ENCODE measurements at regions not wholly inside any gene's neighbourhood (a gene's known extent, or its start where the extent isn't known, plus 50 kb on each side); places are given as distances from the start of the nearest gene placed in this dataset.

GRCh38 chr10:4183761-4184261 is 398.8 kb upstream of the KLF6 start:
- TF ChIP-seq POLR2AphosphoS5 (IDR thresholded peaks at IDR 0.05) (no peak), CTCF (IDR thresholded peaks at IDR 0.05) (no peak), POLR2A (IDR thresholded peaks at IDR 0.05) (no peak), EP300 (IDR thresholded peaks at IDR 0.05) (no peak)

GRCh38 chr10:4181621-4182049 is 396.6 kb upstream of the KLF6 start:
- Histone ChIP-seq H3K27ac (peak overlapping the region in 1 of 4 donors; percentile 3), H3K36me3 (no peaks in the 10 kb centered on the region), H3K4me3 (no peak overlapping the region), H3K9me3 (no peaks in the 10 kb centered on the region), H3K27me3 (no peaks in the 10 kb centered on the region), H3K4me1 (no peaks in the 10 kb centered on the region)
- TF ChIP-seq CTCF (IDR thresholded peaks at IDR 0.05) = no peak
- no peak for TF ChIP-seq POLR2A (IDR thresholded peaks at IDR 0.05)
- TF ChIP-seq POLR2AphosphoS5 (IDR thresholded peaks at IDR 0.05) = no peak
- no peak for TF ChIP-seq EP300 (IDR thresholded peaks at IDR 0.05)
- no peak for DNase-seq
- intact Hi-C loops (cut with DNase I) = no loop called here
- 63 to 72% methylated on average over 2 of the region's 2 CpGs for WGBS, 2 donors

More at GRCh38 chr10:4183761-4184261, 398.8 kb upstream of the KLF6 start:
- 42 to 57% methylated on average over 3 of the region's 3 CpGs for whole genome bisulfite sequencing, 2 donors
- no peak for DNase-seq
- Histone ChIP-seq H3K4me1 (no peaks in the 10 kb centered on the region), H3K27me3 (no peaks in the 10 kb centered on the region), H3K4me3 (no peak overlapping the region), H3K9me3 (no peaks in the 10 kb centered on the region), H3K27ac (no peak overlapping the region), H3K36me3 (no peaks in the 10 kb centered on the region)
- intact Hi-C loops (cut with DNase I) = no loop called here

GRCh38 chr10:4181081-4181480 is 396.1 kb upstream of the KLF6 start:
- Histone ChIP-seq H3K4me1 (no peaks in the 10 kb centered on the region), H3K36me3 (no peaks in the 10 kb centered on the region), H3K9me3 (no peaks in the 10 kb centered on the region), H3K27ac (peak overlapping the region in 1 of 4 donors; percentile 3), H3K27me3 (no peaks in the 10 kb centered on the region), H3K4me3 (no peak overlapping the region)
- intact Hi-C loops (cut with DNase I) = no loop called here
- WGBS, 2 donors = 88 to 91% methylated on average over 9 of the region's 9 CpGs
- DNase-seq = no peak
- TF ChIP-seq EP300 (IDR thresholded peaks at IDR 0.05) (no peak), POLR2A (IDR thresholded peaks at IDR 0.05) (no peak), CTCF (IDR thresholded peaks at IDR 0.05) (no peak), POLR2AphosphoS5 (IDR thresholded peaks at IDR 0.05) (no peak)

GRCh38 chr10:4177791-4178190 is 392.8 kb upstream of the KLF6 start:
- intact Hi-C loops (cut with DNase I) = no loop called here
- DNase-seq = no peak
- Histone ChIP-seq H3K9me3 (no peaks in the 10 kb centered on the region), H3K27me3 (no peaks in the 10 kb centered on the region), H3K27ac (no peak overlapping the region), H3K4me1 (no peaks in the 10 kb centered on the region), H3K36me3 (no peaks in the 10 kb centered on the region), H3K4me3 (no peak overlapping the region)
- WGBS, 2 donors = 84 to 94% methylated on average over 3 of the region's 3 CpGs
- TF ChIP-seq EP300 (IDR thresholded peaks at IDR 0.05) (no peak), POLR2AphosphoS5 (IDR thresholded peaks at IDR 0.05) (no peak)

GRCh38 chr10:4176500-4177281 is 391.7 kb upstream of the KLF6 start:
- Histone ChIP-seq H3K27me3 (no peaks in the 10 kb centered on the region), H3K4me3 (no peak overlapping the region), H3K36me3 (no peaks in the 10 kb centered on the region), H3K9me3 (no peaks in the 10 kb centered on the region), H3K27ac (peak overlapping the region in 1 of 4 donors; percentile 44), H3K4me1 (no peaks in the 10 kb centered on the region)
- intact Hi-C loops (cut with DNase I) = no loop called here
- WGBS, 2 donors = 82 to 94% methylated on average over 5 of the region's 5 CpGs
- DNase-seq = no peak
- TF ChIP-seq EP300 (IDR thresholded peaks at IDR 0.05) = no peak
- TF ChIP-seq POLR2A (IDR thresholded peaks at IDR 0.05) = no peak
- no peak for TF ChIP-seq POLR2AphosphoS5 (IDR thresholded peaks at IDR 0.05)
- TF ChIP-seq CTCF (IDR thresholded peaks at IDR 0.05) = no peak

Measured in sigmoid colon (tissue), 6 donors.